D721Med (cell line): ENCODE measurements at regions not wholly inside any gene's neighbourhood (a gene's known extent, or its start where the extent isn't known, plus 50 kb on each side); places are given as distances from the start of the nearest gene placed in this dataset.

Source experiments
- DNase-seq: peaks from one replicate; pipeline ENCODE4 v3.0.0; 2011; ENCODE audit warnings: low spot score; ENCODE audit not compliant: insufficient read length
- FAIRE-seq: peaks from 2 replicates; lab custom pipeline; 2011; peaks lifted over from hg19 to GRCh38; lab: Jason Lieb, UNC
- TF ChIP-seq, protein P1 (sequence below): IDR thresholded peaks from 2 replicates; pipeline ENCODE4 v1.5.1; 2012; ENCODE audit warnings: mild to moderate bottlenecking, control low read depth; ENCODE audit not compliant: insufficient read depth; ENCODE audit errors: missing control alignments

DNA sequence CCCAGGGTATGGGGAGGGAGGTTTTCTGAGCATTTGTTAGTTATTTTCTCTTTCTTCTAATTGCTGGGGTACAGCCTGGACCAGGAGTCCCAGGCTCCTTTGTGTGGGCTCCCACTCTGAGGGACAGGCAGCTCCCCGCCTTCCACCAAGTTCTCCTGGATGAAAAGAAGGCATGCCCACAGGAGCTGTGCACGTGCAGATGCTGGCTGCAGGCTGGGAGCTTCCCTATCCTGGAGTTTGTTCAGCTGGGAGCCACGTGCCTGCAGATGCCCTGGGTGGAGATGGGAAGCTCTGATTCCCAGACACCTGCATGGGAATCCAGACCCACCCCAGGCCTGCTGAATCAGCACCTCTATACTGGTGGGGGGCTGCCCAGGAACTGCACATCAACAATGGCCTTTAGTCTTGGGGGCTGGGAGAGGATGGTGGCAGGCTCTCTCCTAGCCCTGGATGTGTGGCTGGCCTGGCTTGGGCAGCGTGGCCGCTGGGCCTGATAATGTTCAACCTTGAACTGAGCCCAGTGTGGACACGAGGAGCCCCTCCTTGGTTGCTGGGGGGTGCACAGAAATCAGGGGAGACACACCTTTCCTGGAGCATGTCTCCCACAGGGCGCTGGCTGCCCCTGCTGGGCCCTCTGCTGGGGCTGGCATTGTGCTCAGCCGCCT is 233.6 kb upstream of the HS6ST1 start:
- DNase-seq, result no peak
- no peak for FAIRE-seq
- TF ChIP-seq, protein P1, sequence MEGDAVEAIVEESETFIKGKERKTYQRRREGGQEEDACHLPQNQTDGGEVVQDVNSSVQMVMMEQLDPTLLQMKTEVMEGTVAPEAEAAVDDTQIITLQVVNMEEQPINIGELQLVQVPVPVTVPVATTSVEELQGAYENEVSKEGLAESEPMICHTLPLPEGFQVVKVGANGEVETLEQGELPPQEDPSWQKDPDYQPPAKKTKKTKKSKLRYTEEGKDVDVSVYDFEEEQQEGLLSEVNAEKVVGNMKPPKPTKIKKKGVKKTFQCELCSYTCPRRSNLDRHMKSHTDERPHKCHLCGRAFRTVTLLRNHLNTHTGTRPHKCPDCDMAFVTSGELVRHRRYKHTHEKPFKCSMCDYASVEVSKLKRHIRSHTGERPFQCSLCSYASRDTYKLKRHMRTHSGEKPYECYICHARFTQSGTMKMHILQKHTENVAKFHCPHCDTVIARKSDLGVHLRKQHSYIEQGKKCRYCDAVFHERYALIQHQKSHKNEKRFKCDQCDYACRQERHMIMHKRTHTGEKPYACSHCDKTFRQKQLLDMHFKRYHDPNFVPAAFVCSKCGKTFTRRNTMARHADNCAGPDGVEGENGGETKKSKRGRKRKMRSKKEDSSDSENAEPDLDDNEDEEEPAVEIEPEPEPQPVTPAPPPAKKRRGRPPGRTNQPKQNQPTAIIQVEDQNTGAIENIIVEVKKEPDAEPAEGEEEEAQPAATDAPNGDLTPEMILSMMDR, result no peak

DNA sequence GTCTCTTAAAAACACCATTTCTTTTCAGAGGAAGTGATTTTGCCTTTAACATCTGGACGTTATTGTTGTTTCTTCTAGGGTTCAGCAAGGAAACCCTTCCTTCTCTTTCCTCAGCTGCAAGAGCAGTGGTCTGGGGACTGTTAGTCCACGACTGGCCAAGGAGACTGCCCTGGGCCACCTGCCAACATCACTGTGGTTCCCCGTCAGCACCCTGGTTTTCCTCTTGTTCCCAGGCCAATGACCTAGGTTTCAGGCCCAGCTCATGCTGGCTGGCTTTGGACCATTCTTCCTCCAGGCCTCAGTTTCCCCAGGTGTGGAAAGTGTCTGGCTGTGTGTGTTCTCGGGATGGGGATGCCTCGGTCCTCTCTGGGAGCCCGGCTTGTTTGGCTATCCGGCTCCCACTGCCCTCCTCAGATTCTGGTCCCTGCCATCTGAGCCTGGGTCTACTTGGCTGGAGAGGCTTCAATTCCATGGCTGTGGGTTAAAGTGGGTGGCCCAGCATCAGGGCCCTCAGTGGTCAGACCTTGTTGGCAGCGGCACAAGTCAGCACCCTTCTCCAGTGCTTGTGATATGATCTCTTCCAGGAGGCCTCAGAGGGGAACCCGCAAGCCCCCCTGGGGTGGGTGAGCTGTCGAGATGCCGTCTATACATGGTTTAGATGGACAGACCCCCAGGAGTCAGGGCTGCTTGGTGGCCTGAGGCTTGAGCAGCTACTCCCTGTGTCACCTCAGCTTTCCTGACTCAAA is 234.3 kb upstream of the HS6ST1 start:
- DNase-seq, result no peak
- no peak for FAIRE-seq
- TF ChIP-seq, protein P1, result no peak

DNA sequence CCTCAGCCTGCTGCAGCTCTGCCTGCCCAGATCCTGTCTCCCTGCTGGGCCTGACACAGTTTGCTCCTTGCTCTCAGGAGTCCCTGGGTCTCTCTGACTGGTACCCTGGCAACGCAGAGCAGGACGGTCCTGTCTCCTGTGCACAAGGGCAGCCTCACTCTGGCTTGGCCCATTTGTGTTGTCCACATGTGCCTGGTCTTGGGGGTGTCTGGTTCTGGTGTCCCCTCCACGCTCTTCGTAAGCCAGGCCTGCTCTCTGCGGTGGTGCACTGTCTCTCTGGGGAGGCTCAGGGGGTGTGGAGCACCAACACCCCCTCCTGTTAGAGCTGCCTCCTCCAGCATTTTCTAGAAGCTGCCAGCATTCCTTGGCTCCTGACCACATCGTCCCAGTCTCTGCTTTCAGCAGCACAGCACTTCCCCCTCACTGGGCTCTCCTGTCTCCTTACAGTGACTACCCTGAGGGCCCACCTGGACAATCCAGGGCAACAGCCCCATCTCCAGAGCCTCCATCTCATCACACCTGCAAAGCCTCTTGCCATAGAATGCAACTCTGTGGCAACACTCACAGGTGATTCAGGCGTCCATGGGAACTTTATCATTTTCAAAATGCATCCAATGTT is 235.6 kb upstream of the HS6ST1 start:
- DNase-seq (no peak), FAIRE-seq (no peak)
- TF ChIP-seq, protein P1, result no peak

DNA sequence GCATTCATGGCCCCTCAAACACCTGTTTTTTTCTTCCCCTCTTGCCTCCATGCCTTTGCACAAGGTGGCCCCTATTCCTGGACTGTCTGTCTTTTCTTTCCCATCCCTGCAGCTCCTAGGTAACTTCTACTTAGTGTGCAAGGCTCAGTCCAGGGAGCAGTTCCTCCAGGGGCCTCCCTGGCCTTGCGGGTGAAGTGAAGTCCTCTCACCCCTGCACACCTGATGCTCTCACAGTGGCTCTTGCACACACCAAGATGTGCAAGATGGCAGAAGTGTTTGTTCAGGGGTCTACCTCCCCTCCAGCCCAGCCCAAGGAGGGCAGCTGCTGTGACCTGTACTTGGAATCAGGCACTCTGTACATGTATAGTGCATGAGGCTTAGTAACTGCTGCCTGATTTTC is 236.8 kb upstream of the HS6ST1 start:
- DNase-seq (no peak), FAIRE-seq (no peak)
- TF ChIP-seq, protein P1, result no peak

DNA sequence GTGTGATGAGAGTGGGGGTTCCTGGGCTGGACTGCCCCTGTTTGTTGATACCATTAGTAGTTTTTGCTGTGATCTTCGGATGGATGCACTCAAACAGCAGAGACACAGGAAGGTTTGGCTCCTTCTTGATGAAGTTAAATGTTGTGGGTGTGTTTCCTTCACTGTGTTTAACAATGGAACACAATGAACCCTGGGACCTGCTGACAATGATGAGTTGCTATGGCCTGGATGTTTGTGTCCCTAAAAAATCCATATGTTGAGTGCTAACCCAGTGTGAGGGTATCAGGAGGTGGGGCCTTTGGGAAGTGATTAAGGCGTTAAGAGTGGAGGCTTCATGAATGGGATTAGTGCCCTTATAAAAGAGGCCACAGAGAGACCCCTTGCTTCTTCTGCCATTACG is 237.4 kb upstream of the HS6ST1 start:
- TF ChIP-seq, protein P1, result no peak
- no peak for FAIRE-seq

DNA sequence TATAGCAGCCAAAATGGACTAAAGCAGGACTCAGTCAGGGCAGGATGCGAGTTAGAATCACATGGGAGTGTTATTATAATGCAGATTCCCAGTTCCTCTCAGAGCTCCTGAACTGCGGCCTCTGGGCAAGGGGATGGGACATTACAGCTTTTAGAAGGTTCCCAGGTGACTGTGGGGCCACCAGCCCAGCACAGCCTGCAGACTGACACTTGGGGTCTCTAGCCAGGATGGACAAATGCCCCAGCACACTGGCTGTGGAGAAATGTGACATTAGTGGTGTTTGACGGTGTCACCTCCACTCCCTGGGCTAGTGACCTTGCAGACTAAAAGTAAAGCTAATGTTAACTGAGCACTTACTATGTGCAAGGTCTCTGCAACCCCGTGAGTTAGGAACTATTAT is 238.0 kb upstream of the HS6ST1 start:
- TF ChIP-seq, protein P1, result no peak
- FAIRE-seq, result no peak
- no peak for DNase-seq

More for the DNA sequence above, 237.4 kb upstream of the HS6ST1 start:
- DNase-seq, result no peak

DNA sequence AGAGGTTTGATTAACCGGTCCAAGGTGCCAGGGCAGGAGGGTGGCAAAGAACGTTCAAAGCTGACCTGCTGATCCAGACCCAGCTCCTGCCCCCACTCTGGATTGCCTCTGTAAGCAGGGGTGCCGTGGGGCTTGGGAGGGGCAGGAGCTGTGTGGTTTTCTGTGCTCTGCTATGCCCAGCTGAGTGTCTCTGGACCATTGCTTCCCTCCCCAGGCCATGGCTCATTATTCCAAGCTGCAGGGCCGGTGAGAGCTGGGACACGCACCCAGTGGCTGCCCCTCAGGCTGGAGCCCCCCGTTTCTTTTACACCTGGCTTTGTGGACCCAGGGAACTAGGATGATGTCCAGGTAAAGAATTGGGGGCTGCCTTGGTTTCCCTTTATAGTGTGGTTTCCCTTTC is 238.4 kb upstream of the HS6ST1 start:
- TF ChIP-seq, protein P1, result no peak
- DNase-seq (no peak), FAIRE-seq (no peak)
